WTC11 (cell line): ENCODE measurements at regions not wholly inside any gene's neighbourhood (a gene's known extent, or its start where the extent isn't known, plus 50 kb on each side); places are given as distances from the start of the nearest gene placed in this dataset.

Experiments used
- ATAC-seq: fragments of 200-7000 bp; cut with Tn5 transposase; 2 replicates; pipeline ENCODE4 v1.10.0; 2021; ENCODE audit warnings: mild to moderate bottlenecking, moderate library complexity
- CTCF ChIA-PET: fragments of 300-600 bp; sonication (Branson Sonifier 250); formaldehyde crosslinking; loops from one replicate; lab custom pipeline; 2021; ENCODE audit warnings: antibody characterized with exemption; lab: Charles Lee
- POLR2A ChIA-PET: fragments of 350-600 bp; sonication (Branson Sonifier 250); formaldehyde crosslinking; loops from one replicate; lab custom pipeline; 2021; ENCODE audit warnings: antibody characterized with exemption; lab: Charles Lee
- DNase-seq: peaks from one replicate; pipeline ENCODE4 v3.0.0; 2021; ENCODE audit warnings: low spot score
- H3K27ac Mint-ChIP-seq: 2 replicates; pipeline ENCODE4 v1.8.0; 2021; ENCODE audit warnings: mixed read lengths
- H3K27me3 Mint-ChIP-seq: 2 replicates; pipeline ENCODE4 v1.8.0; 2021; ENCODE audit warnings: low read depth, mild to moderate bottlenecking, moderate library complexity, mixed read lengths
- H3K36me3 Mint-ChIP-seq: 2 replicates; pipeline ENCODE4 v1.8.0; 2021; ENCODE audit warnings: mixed read lengths
- H3K4me1 Mint-ChIP-seq: 2 replicates; pipeline ENCODE4 v1.8.0; 2022; ENCODE audit warnings: mixed read lengths
- H3K4me3 Mint-ChIP-seq: 2 replicates; pipeline ENCODE4 v1.8.0; 2021; ENCODE audit warnings: mild to moderate bottlenecking, moderate library complexity, mixed read lengths
- H3K9me3 Mint-ChIP-seq: 2 replicates; pipeline ENCODE4 v1.8.0; 2021; ENCODE audit warnings: mixed read lengths
- AR ChIP-seq: fragments of 250-450 bp; sonication (Bioruptor Pico); IDR thresholded peaks from 2 replicates; pipeline ENCODE4 v1.9.0; 2021; ENCODE audit warnings: mild to moderate bottlenecking
- ATF6 ChIP-seq: sonication (generic); formaldehyde crosslinking; IDR thresholded peaks from 2 replicates; pipeline ENCODE4 v1.8.1; 2023; ENCODE audit warnings: mild to moderate bottlenecking, missing genetic modification reagents
- CREB1 ChIP-seq: sonication (generic); formaldehyde crosslinking; IDR thresholded peaks from 2 replicates; pipeline ENCODE4 v1.8.0; 2023; ENCODE audit warnings: mild to moderate bottlenecking, missing genetic modification reagents
- FOXP1 ChIP-seq: sonication (generic); formaldehyde crosslinking; IDR thresholded peaks from 2 replicates; pipeline ENCODE4 v1.8.0; 2022; ENCODE audit warnings: missing genetic modification reagents, mild to moderate bottlenecking, moderate library complexity, borderline replicate concordance
- JAZF1 ChIP-seq: fragments of 250-450 bp; sonication (Bioruptor Pico); IDR thresholded peaks from 2 replicates; pipeline ENCODE4 v1.9.0; 2021; ENCODE audit warnings: moderate library complexity, mild to moderate bottlenecking, inconsistent platforms
- JUN ChIP-seq: sonication (generic); formaldehyde crosslinking; IDR thresholded peaks from 2 replicates; pipeline ENCODE4 v1.8.0; 2023; ENCODE audit warnings: mild to moderate bottlenecking, missing genetic modification reagents
- MAX ChIP-seq: sonication (generic); formaldehyde crosslinking; IDR thresholded peaks from 2 replicates; pipeline ENCODE4 v1.8.0; 2022; ENCODE audit warnings: mild to moderate bottlenecking, missing genetic modification reagents
- MYBL2 ChIP-seq: sonication (generic); formaldehyde crosslinking; IDR thresholded peaks from 2 replicates; pipeline ENCODE4 v1.8.1; 2023; ENCODE audit warnings: mild to moderate bottlenecking, moderate library complexity, missing genetic modification reagents
- OVOL2 ChIP-seq: fragments of 250-450 bp; sonication (Bioruptor Pico); IDR thresholded peaks from 2 replicates; pipeline ENCODE4 v1.9.0; 2021; ENCODE audit warnings: mild to moderate bottlenecking, borderline replicate concordance
- PRDM15 ChIP-seq: sonication (generic); formaldehyde crosslinking; IDR thresholded peaks from 2 replicates; pipeline ENCODE4 v1.8.0; 2022; ENCODE audit warnings: missing genetic modification reagents
- PREB ChIP-seq: sonication (generic); formaldehyde crosslinking; IDR thresholded peaks from 2 replicates; pipeline ENCODE4 v1.8.1; 2022; ENCODE audit warnings: mild to moderate bottlenecking, missing genetic modification reagents, moderate library complexity, borderline replicate concordance
- PRRX2 ChIP-seq: fragments of 250-450 bp; sonication (Bioruptor Pico); IDR thresholded peaks from 2 replicates; pipeline ENCODE4 v1.8.0; 2021; ENCODE audit warnings: mild to moderate bottlenecking
- RELA ChIP-seq: sonication (generic); formaldehyde crosslinking; IDR thresholded peaks from 2 replicates; pipeline ENCODE4 v1.8.1; 2022; ENCODE audit warnings: missing genetic modification reagents, mild to moderate bottlenecking, borderline replicate concordance
- TCF7 ChIP-seq: sonication (generic); formaldehyde crosslinking; IDR thresholded peaks from 2 replicates; pipeline ENCODE4 v1.8.0; 2022; ENCODE audit warnings: mild to moderate bottlenecking, low read depth, missing genetic modification reagents, moderate library complexity
- USF1 ChIP-seq: sonication (generic); formaldehyde crosslinking; IDR thresholded peaks from 2 replicates; pipeline ENCODE4 v1.8.0; 2022; ENCODE audit warnings: mild to moderate bottlenecking, missing genetic modification reagents
- USF2 ChIP-seq: sonication (generic); formaldehyde crosslinking; IDR thresholded peaks from 2 replicates; pipeline ENCODE4 v1.8.1; 2023; ENCODE audit warnings: mild to moderate bottlenecking, missing genetic modification reagents, moderate library complexity
- ZNF232 ChIP-seq: sonication (generic); formaldehyde crosslinking; IDR thresholded peaks from 2 replicates; pipeline ENCODE4 v1.8.0; 2022; ENCODE audit warnings: mild to moderate bottlenecking, missing genetic modification reagents
- ZNF263 ChIP-seq: sonication (generic); formaldehyde crosslinking; IDR thresholded peaks from 2 replicates; pipeline ENCODE4 v1.8.1; 2022; ENCODE audit warnings: low read depth, mild to moderate bottlenecking, moderate library complexity, missing genetic modification reagents

GRCh38 chr21:15148437-15148836, 83.6 kb upstream of the NRIP1 start:
- no peak overlapping the region for H3K4me3 Mint-ChIP-seq
- TF ChIP-seq RELA: no peak
- TF ChIP-seq OVOL2 (CRISPR knock-in tag): no peak
- no peak for TF ChIP-seq USF1 (CRISPR knock-in tag)
- no peak for TF ChIP-seq AR
- no peak for TF ChIP-seq CREB1 (CRISPR knock-in tag)
- TF ChIP-seq PRDM15 (CRISPR knock-in tag): no peak
- no peak for TF ChIP-seq ZNF263 (CRISPR knock-in tag)
- TF ChIP-seq PRRX2: no peak
- DNase-seq (no peak), ATAC-seq (no peak)
- H3K9me3 Mint-ChIP-seq: no peaks in the 10 kb centered on the region
- no peaks in the 10 kb centered on the region for H3K36me3 Mint-ChIP-seq
- no peak overlapping the region for H3K27ac Mint-ChIP-seq
- CTCF ChIA-PET: no interaction called here
- no peaks in the 10 kb centered on the region for H3K27me3 Mint-ChIP-seq
- no peaks in the 10 kb centered on the region for H3K4me1 Mint-ChIP-seq
- POLR2A ChIA-PET: no interaction called here

- Mint-ChIP-seq H3K4me1 (no peaks in the 10 kb centered on the region), H3K9me3 (peaks cover 3% of the 10 kb centered on the region; the same call in 1 of the 2 replicates), H3K27ac (no peak overlapping the region), H3K27me3 (no peaks in the 10 kb centered on the region), H3K4me3 (no peak overlapping the region), H3K36me3 (no peaks in the 10 kb centered on the region)
- ATAC-seq (no peak), DNase-seq (no peak)
- CTCF ChIA-PET: interaction anchor here (1.1 kb wide), 1 partner anchor 285 kb away, joined by 4 read pairs; no protein-coding TSS in a partner anchor
- TF ChIP-seq MAX (no peak), JAZF1 (CRISPR knock-in tag) (no peak), JUN (no peak), USF2 (CRISPR knock-in tag) (no peak), PREB (no peak), ZNF232 (no peak), ATF6 (CRISPR knock-in tag) (no peak), TCF7 (CRISPR knock-in tag) (no peak), FOXP1 (CRISPR knock-in tag) (no peak), MYBL2 (CRISPR knock-in tag) (no peak)
- POLR2A ChIA-PET: no interaction called here
These were observed 84.9 kb upstream of the NRIP1 start for GRCh38 chr21:15149600-15150224.
